ENCODE measurements at regions not wholly inside any gene's neighbourhood (a gene's known extent, or its start where the extent isn't known, plus 50 kb on each side); places are given as distances from the start of the nearest gene placed in this dataset.

- Mint-ChIP-seq H3K4me1 (peaks cover 10% of the 10 kb centered on the region), H3K27ac (no peak overlapping the region), H3K4me3 (no peak overlapping the region), H3K27me3 (ENCODE audit: low read depth) (no peaks in the 10 kb centered on the region), H3K9me3 (peaks cover 25% of the 10 kb centered on the region), H3K36me3 (peaks cover 2% of the 10 kb centered on the region)
- TF ChIP-seq CTCF (IDR thresholded peaks at IDR 0.05; ENCODE audit: unreplicated experiment) = no peak
- no peak for DNase-seq (ENCODE audit: low spot score in 2 of 2, unreplicated experiment in 2 of 2)
Measured at GRCh38 chr2:145221516-145221915, 701.6 kb upstream of the ZEB2 start.

GRCh38 chr2:145221032-145221431 lies 701.1 kb upstream of the ZEB2 start:
- H3K4me1 Mint-ChIP-seq = peaks cover 5% of the 10 kb centered on the region
- no peak for TF ChIP-seq CTCF (IDR thresholded peaks at IDR 0.05; ENCODE audit: unreplicated experiment)
- no peak overlapping the region for H3K27ac Mint-ChIP-seq
- no peak for DNase-seq (ENCODE audit: low spot score in 2 of 2, unreplicated experiment in 2 of 2)
- H3K27me3 Mint-ChIP-seq (ENCODE audit: low read depth) = no peaks in the 10 kb centered on the region
- H3K4me3 Mint-ChIP-seq = no peak overlapping the region
- peaks cover 2% of the 10 kb centered on the region for H3K36me3 Mint-ChIP-seq
- peaks cover 25% of the 10 kb centered on the region for H3K9me3 Mint-ChIP-seq

- Mint-ChIP-seq H3K27ac (no peak overlapping the region), H3K4me3 (no peak overlapping the region), H3K36me3 (peaks cover 2% of the 10 kb centered on the region), H3K4me1 (no peaks in the 10 kb centered on the region), H3K27me3 (ENCODE audit: low read depth) (no peaks in the 10 kb centered on the region), H3K9me3 (peaks cover 29% of the 10 kb centered on the region)
- TF ChIP-seq CTCF (IDR thresholded peaks at IDR 0.05; ENCODE audit: unreplicated experiment) = no peak
- no peak for DNase-seq (ENCODE audit: low spot score in 2 of 2, unreplicated experiment in 2 of 2)
Measured at GRCh38 chr2:145220496-145220895, 700.6 kb upstream of the ZEB2 start.

GRCh38 chr2:145207884-145208283 lies 688.0 kb upstream of the ZEB2 start:
- Mint-ChIP-seq H3K27ac (no peak overlapping the region), H3K9me3 (peaks cover 32% of the 10 kb centered on the region), H3K36me3 (peaks cover 19% of the 10 kb centered on the region), H3K27me3 (ENCODE audit: low read depth) (no peaks in the 10 kb centered on the region), H3K4me1 (no peaks in the 10 kb centered on the region), H3K4me3 (no peak overlapping the region)
- no peak for TF ChIP-seq CTCF (IDR thresholded peaks at IDR 0.05; ENCODE audit: unreplicated experiment)
- DNase-seq (ENCODE audit: low spot score in 2 of 2, unreplicated experiment in 2 of 2) = no peak

GRCh38 chr2:145206496-145207281 lies 686.8 kb upstream of the ZEB2 start:
- Mint-ChIP-seq H3K4me3 (no peak overlapping the region), H3K36me3 (peaks cover 14% of the 10 kb centered on the region), H3K9me3 (peaks cover 24% of the 10 kb centered on the region), H3K4me1 (no peaks in the 10 kb centered on the region), H3K27ac (no peak overlapping the region), H3K27me3 (ENCODE audit: low read depth) (no peaks in the 10 kb centered on the region)
- DNase-seq (ENCODE audit: low spot score in 2 of 2, unreplicated experiment in 2 of 2) = no peak
- TF ChIP-seq CTCF (IDR thresholded peaks at IDR 0.05; ENCODE audit: unreplicated experiment) = no peak

All from mesothelial cell of epicardium (in vitro differentiated cells).